ENCODE measurements at regions not wholly inside any gene's neighbourhood (a gene's known extent, or its start where the extent isn't known, plus 50 kb on each side); places are given as distances from the start of the nearest gene placed in this dataset.

DNA sequence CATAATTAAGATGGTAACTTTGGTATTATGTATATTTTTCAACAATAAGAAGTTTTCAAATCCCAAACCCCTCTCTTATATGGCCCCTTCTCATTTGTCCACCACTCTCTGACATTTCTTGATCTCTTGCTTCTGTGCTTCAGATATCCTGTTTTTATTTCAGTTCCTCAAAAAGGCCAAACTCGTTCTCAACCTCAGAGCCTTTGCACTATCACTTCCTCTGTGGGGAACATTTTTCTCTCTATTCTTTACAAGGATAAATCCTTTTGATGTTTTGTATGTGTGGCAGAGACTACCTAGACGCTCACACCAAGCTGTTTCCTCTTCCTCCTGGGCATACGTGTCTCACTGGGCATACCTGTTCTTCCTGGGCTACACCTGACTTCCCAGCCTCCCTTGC lies 54.2 kb upstream of the FRMD4A start:
- Mint-ChIP-seq H3K27ac (no peak overlapping the region), H3K36me3 (no peaks in the 10 kb centered on the region), H3K4me3 (no peak overlapping the region), H3K27me3 (ENCODE audit: insufficient read depth, low read depth) (peaks cover 9% of the 10 kb centered on the region), H3K9me3 (peaks cover 2% of the 10 kb centered on the region), H3K4me1 (peaks cover 28% of the 10 kb centered on the region)
- H3K9me3 ChIP-seq (ENCODE audit: low read depth), result no peaks in the 10 kb centered on the region
- no peaks in the 10 kb centered on the region for H4K20me1 ChIP-seq (ENCODE audit: low read depth)
- H3K9ac ChIP-seq, result no peak overlapping the region
- H3K27ac ChIP-seq, result no peak overlapping the region
- H3K27me3 ChIP-seq, result no peaks in the 10 kb centered on the region
- DNase-seq (ENCODE audit: low spot score), result no peak
- H3K4me1 ChIP-seq, result peaks cover under 1% of the 10 kb centered on the region
- TF ChIP-seq EZH2phosphoT487 (IDR thresholded peaks at IDR 0.05) (no peak), EZH2 (IDR thresholded peaks at IDR 0.05) (no peak)
- TF ChIP-seq, protein P1, sequence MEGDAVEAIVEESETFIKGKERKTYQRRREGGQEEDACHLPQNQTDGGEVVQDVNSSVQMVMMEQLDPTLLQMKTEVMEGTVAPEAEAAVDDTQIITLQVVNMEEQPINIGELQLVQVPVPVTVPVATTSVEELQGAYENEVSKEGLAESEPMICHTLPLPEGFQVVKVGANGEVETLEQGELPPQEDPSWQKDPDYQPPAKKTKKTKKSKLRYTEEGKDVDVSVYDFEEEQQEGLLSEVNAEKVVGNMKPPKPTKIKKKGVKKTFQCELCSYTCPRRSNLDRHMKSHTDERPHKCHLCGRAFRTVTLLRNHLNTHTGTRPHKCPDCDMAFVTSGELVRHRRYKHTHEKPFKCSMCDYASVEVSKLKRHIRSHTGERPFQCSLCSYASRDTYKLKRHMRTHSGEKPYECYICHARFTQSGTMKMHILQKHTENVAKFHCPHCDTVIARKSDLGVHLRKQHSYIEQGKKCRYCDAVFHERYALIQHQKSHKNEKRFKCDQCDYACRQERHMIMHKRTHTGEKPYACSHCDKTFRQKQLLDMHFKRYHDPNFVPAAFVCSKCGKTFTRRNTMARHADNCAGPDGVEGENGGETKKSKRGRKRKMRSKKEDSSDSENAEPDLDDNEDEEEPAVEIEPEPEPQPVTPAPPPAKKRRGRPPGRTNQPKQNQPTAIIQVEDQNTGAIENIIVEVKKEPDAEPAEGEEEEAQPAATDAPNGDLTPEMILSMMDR (IDR thresholded peaks at IDR 0.05), result no peak
- no peak overlapping the region for H3K4me3 ChIP-seq
- no peaks in the 10 kb centered on the region for H3K79me2 ChIP-seq (ENCODE audit: low read depth)
- H3K36me3 ChIP-seq, result no peaks in the 10 kb centered on the region
- H2AFZ ChIP-seq (replicated peaks), result no peak overlapping the region
- H3F3A ChIP-seq (ENCODE audit: low read depth), result no peaks in the 10 kb centered on the region
- H3K4me2 ChIP-seq, result no peak overlapping the region

DNA sequence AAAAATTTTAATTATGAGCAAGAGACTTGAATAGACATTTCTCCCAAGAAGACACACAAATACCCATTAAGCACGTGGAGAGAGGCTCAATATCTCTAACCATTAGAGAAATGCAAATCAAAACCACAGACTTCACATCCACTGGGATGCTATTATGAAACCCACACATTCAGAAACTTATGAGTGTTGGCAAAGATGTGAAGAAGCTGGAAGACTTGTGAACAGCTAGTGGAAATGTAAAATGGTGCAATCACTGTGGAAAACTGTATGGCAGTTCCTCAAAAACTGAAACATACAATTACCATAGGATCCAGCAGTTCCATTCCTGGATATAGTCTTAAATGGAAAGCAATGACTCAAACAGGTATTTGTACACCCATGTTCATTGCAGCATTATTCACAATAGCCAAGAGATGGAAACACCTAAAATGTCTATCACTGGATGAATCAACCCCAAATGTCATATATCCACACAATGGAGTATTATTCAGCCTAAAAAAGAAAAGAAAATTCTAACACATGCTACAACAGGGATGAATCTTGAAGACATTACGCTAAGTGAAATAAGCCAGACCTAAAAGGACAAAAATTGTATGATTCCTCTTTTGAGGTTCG lies 53.5 kb upstream of the FRMD4A start:
- Histone ChIP-seq H3K27ac (no peak overlapping the region), H2AFZ (replicated peaks) (no peak overlapping the region), H3K4me3 (no peak overlapping the region), H3K9me3 (ENCODE audit: low read depth) (no peaks in the 10 kb centered on the region), H3K4me2 (no peak overlapping the region), H3K4me1 (peaks cover 8% of the 10 kb centered on the region), H4K20me1 (ENCODE audit: low read depth) (no peaks in the 10 kb centered on the region), H3K27me3 (no peaks in the 10 kb centered on the region), H3F3A (ENCODE audit: low read depth) (no peaks in the 10 kb centered on the region), H3K79me2 (ENCODE audit: low read depth) (no peaks in the 10 kb centered on the region), H3K36me3 (no peaks in the 10 kb centered on the region), H3K9ac (no peak overlapping the region)
- H3K36me3 Mint-ChIP-seq, result no peaks in the 10 kb centered on the region
- DNase-seq (ENCODE audit: low spot score), result no peak
- no peak overlapping the region for H3K4me3 Mint-ChIP-seq
- no peak overlapping the region for H3K27ac Mint-ChIP-seq
- TF ChIP-seq, protein P1 (IDR thresholded peaks at IDR 0.05), result no peak
- TF ChIP-seq EZH2phosphoT487 (IDR thresholded peaks at IDR 0.05) (no peak), EZH2 (IDR thresholded peaks at IDR 0.05) (no peak)
- H3K27me3 Mint-ChIP-seq (ENCODE audit: insufficient read depth, low read depth), result peaks cover 9% of the 10 kb centered on the region
- peaks cover 34% of the 10 kb centered on the region for H3K4me1 Mint-ChIP-seq
- H3K9me3 Mint-ChIP-seq, result peaks cover 2% of the 10 kb centered on the region

DNA sequence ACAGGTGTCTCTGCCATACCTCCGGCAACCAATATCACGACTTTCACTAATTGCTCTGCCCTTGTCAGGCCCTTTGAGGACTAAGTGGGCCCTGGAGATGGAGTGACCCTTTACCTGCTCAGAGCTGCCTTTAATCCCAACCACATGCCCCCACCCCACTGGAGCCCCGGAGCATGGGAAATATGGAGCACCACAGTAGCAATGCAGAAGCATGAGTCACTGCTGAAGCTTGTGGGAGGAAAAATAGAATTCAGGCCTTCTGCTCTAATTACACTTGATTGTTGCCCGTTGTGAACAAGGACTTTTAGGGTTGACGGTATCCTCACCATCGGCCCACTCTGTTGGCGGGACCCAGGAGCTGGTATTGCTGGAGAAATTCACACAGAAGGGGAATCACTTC lies 52.5 kb upstream of the FRMD4A start:
- no peak for DNase-seq (ENCODE audit: low spot score)
- no peaks in the 10 kb centered on the region for H4K20me1 ChIP-seq (ENCODE audit: low read depth)
- no peaks in the 10 kb centered on the region for H3K36me3 ChIP-seq
- no peak overlapping the region for H3K4me3 Mint-ChIP-seq
- no peaks in the 10 kb centered on the region for H3K36me3 Mint-ChIP-seq
- peaks cover 9% of the 10 kb centered on the region for H3K27me3 Mint-ChIP-seq (ENCODE audit: insufficient read depth, low read depth)
- no peaks in the 10 kb centered on the region for H3F3A ChIP-seq (ENCODE audit: low read depth)
- no peak overlapping the region for H3K4me3 ChIP-seq
- H3K27ac Mint-ChIP-seq, result peak overlapping the region; percentile 72
- H3K4me2 ChIP-seq, result no peak overlapping the region
- peaks cover 42% of the 10 kb centered on the region for H3K4me1 Mint-ChIP-seq
- no peak overlapping the region for H3K27ac ChIP-seq
- H3K9me3 Mint-ChIP-seq, result peaks cover 2% of the 10 kb centered on the region
- no peaks in the 10 kb centered on the region for H3K9me3 ChIP-seq (ENCODE audit: low read depth)
- no peak overlapping the region for H2AFZ ChIP-seq (replicated peaks)
- TF ChIP-seq, protein P1 (IDR thresholded peaks at IDR 0.05), result no peak
- H3K79me2 ChIP-seq (ENCODE audit: low read depth), result no peaks in the 10 kb centered on the region
- H3K4me1 ChIP-seq, result peaks cover 13% of the 10 kb centered on the region
- H3K9ac ChIP-seq, result no peak overlapping the region
- no peaks in the 10 kb centered on the region for H3K27me3 ChIP-seq

Data from neural progenitor cell (in vitro differentiated cells).